SK-N-SH treated with all-trans-retinoic acid at 6 μM for 48 hours (cell line): ENCODE measurements at regions not wholly inside any gene's neighbourhood (a gene's known extent, or its start where the extent isn't known, plus 50 kb on each side); places are given as distances from the start of the nearest gene placed in this dataset.

Source experiments
- ATAC-seq: fragments of 200-7000 bp; cut with Tn5 transposase; 3 replicates; pipeline ENCODE4 v1.9.1; 2020; ENCODE audit warnings: mild to moderate bottlenecking, moderate library complexity
- BACH2 ChIP-seq: fragments of 250-450 bp; sonication (Bioruptor Pico); IDR thresholded peaks from 2 replicates; pipeline ENCODE4 v1.9.0; 2021; ENCODE audit warnings: mild to moderate bottlenecking, borderline replicate concordance
- CREB5 ChIP-seq: fragments of 250-450 bp; sonication (Bioruptor Pico); IDR thresholded peaks from 2 replicates; pipeline ENCODE4 v1.5.1; 2020; ENCODE audit warnings: low read depth, mild to moderate bottlenecking, moderate library complexity
- CSDC2 ChIP-seq: fragments of 250-450 bp; sonication (Bioruptor Pico); IDR thresholded peaks from 2 replicates; pipeline ENCODE4 v1.5.0; 2020; ENCODE audit warnings: mild to moderate bottlenecking, moderate library complexity
- CSRNP3 ChIP-seq: fragments of 250-450 bp; sonication (Bioruptor Pico); IDR thresholded peaks from 2 replicates; pipeline ENCODE4 v1.5.1; 2021; ENCODE audit warnings: mild to moderate bottlenecking, moderate library complexity
- ESRRG ChIP-seq: fragments of 250-450 bp; sonication (Bioruptor Pico); IDR thresholded peaks from 2 replicates; pipeline ENCODE4 v1.6.1; 2021; ENCODE audit warnings: mild to moderate bottlenecking
- GLIS3 ChIP-seq: fragments of 250-450 bp; sonication (Bioruptor Pico); IDR thresholded peaks from 2 replicates; pipeline ENCODE4 v1.5.0; 2020; ENCODE audit warnings: mild to moderate bottlenecking, moderate library complexity
- ISL1 ChIP-seq: fragments of 250-450 bp; sonication (Bioruptor Pico); IDR thresholded peaks from 2 replicates; pipeline ENCODE4 v2.1.2; 2022; ENCODE audit warnings: mild to moderate bottlenecking, moderate library complexity
- OSR1 ChIP-seq: fragments of 250-450 bp; sonication (Bioruptor Pico); IDR thresholded peaks from 2 replicates; pipeline ENCODE4 v1.8.0; 2022; ENCODE audit warnings: moderate library complexity, mild to moderate bottlenecking, inconsistent platforms
- POU6F1 ChIP-seq: fragments of 250-450 bp; sonication (Bioruptor Pico); IDR thresholded peaks from 2 replicates; pipeline ENCODE4 v1.8.0; 2021; ENCODE audit warnings: low read depth, mild to moderate bottlenecking, moderate library complexity, borderline replicate concordance
- PPARA ChIP-seq: fragments of 250-450 bp; sonication (Bioruptor Pico); IDR thresholded peaks from 2 replicates; pipeline ENCODE4 v1.5.0; 2020; ENCODE audit warnings: mild to moderate bottlenecking, borderline replicate concordance
- RARB ChIP-seq: fragments of 250-450 bp; sonication (Bioruptor Pico); IDR thresholded peaks from 2 replicates; pipeline ENCODE4 v1.8.0; 2021; ENCODE audit warnings: mild to moderate bottlenecking, moderate library complexity
- SNAI2 ChIP-seq: fragments of 250-450 bp; sonication (Bioruptor Pico); IDR thresholded peaks from 2 replicates; pipeline ENCODE4 v1.5.0; 2020; ENCODE audit warnings: mild to moderate bottlenecking, moderate library complexity
- TCF4 ChIP-seq: fragments of 250-450 bp; sonication (Bioruptor Pico); IDR thresholded peaks from 2 replicates; pipeline ENCODE4 v1.8.0; 2021; ENCODE audit warnings: mild to moderate bottlenecking, moderate library complexity, borderline replicate concordance
- TSHZ2 ChIP-seq: fragments of 250-450 bp; sonication (Bioruptor Pico); IDR thresholded peaks from 2 replicates; pipeline ENCODE4 v1.5.0; 2020; ENCODE audit warnings: mild to moderate bottlenecking, moderate library complexity
- ZC3H10 ChIP-seq: fragments of 250-450 bp; sonication (Bioruptor Pico); IDR thresholded peaks from 2 replicates; pipeline ENCODE4 v1.5.1; 2021; ENCODE audit warnings: mild to moderate bottlenecking, moderate library complexity
- ZFP3 ChIP-seq: fragments of 250-450 bp; sonication (Bioruptor Pico); IDR thresholded peaks from 2 replicates; pipeline ENCODE4 v1.5.0; 2020; ENCODE audit warnings: mild to moderate bottlenecking, moderate library complexity
- ZFP30 ChIP-seq: fragments of 450-650 bp; formaldehyde crosslinking; IDR thresholded peaks from 2 replicates; pipeline ENCODE4 v1.5.0; 2022; ENCODE audit warnings: mild to moderate bottlenecking, moderate library complexity
- ZNF565 ChIP-seq: fragments of 450-650 bp; formaldehyde crosslinking; conservative IDR thresholded peaks from 2 replicates; pipeline ENCODE4 v1.5.0; 2020; ENCODE audit warnings: low read depth, mild to moderate bottlenecking, moderate library complexity
- ZNF70 ChIP-seq: fragments of 450-650 bp; formaldehyde crosslinking; IDR thresholded peaks from 2 replicates; pipeline ENCODE4 v1.5.0; 2020; ENCODE audit warnings: mild to moderate bottlenecking, moderate library complexity
- ZNF8 ChIP-seq: fragments of 450-650 bp; formaldehyde crosslinking; IDR thresholded peaks from 2 replicates; pipeline ENCODE4 v1.5.0; 2020; ENCODE audit warnings: mild to moderate bottlenecking, moderate library complexity

- ATAC-seq, result no peak
- TF ChIP-seq CSDC2 (CRISPR knock-in tag) (no peak), ZC3H10 (no peak), GLIS3 (CRISPR knock-in tag) (no peak), CSRNP3 (no peak), PPARA (no peak), ZFP3 (no peak)
- TF ChIP-seq, all 23 proteins: peak for 0
These were observed 159.6 kb upstream of the COL11A1 start for GRCh38 chr1:103267893-103268292.

- no peak for ATAC-seq
- TF ChIP-seq ZFP3 (no peak), PPARA (no peak), RARB (no peak)
These were observed 158.9 kb upstream of the COL11A1 start for GRCh38 chr1:103267266-103267665.

- TF ChIP-seq CREB5 (CRISPR knock-in tag) (no peak), CSDC2 (CRISPR knock-in tag) (no peak), BACH2 (CRISPR knock-in tag) (no peak), ESRRG (no peak), POU6F1 (CRISPR knock-in tag) (no peak), GLIS3 (CRISPR knock-in tag) (no peak), ZFP30 (no peak), ZNF8 (CRISPR knock-in tag) (no peak), RARB (no peak), PPARA (no peak), CSRNP3 (no peak), ISL1 (CRISPR knock-in tag) (no peak), ZFP3 (no peak), ZNF565 (CRISPR knock-in tag) (no peak), TCF4 (CRISPR knock-in tag) (no peak), ZC3H10 (no peak), TSHZ2 (CRISPR knock-in tag) (no peak), OSR1 (CRISPR knock-in tag) (no peak)
- peak; percentile 85 for ATAC-seq
These were observed 157.7 kb upstream of the COL11A1 start for GRCh38 chr1:103266036-103266435.

- TF ChIP-seq ESRRG (no peak), ZNF565 (CRISPR knock-in tag) (no peak), RARB (no peak), ZNF70 (CRISPR knock-in tag) (no peak), SNAI2 (no peak), POU6F1 (CRISPR knock-in tag) (no peak), ZNF8 (CRISPR knock-in tag) (no peak), CSDC2 (CRISPR knock-in tag) (no peak)
- TF ChIP-seq, all 23 proteins: peak for 0
- ATAC-seq, result peak; percentile 80
These were observed 157.2 kb upstream of the COL11A1 start for GRCh38 chr1:103265551-103265950.
